ENCODE measurements at regions not wholly inside any gene's neighbourhood (a gene's known extent, or its start where the extent isn't known, plus 50 kb on each side); places are given as distances from the start of the nearest gene placed in this dataset.

DNA sequence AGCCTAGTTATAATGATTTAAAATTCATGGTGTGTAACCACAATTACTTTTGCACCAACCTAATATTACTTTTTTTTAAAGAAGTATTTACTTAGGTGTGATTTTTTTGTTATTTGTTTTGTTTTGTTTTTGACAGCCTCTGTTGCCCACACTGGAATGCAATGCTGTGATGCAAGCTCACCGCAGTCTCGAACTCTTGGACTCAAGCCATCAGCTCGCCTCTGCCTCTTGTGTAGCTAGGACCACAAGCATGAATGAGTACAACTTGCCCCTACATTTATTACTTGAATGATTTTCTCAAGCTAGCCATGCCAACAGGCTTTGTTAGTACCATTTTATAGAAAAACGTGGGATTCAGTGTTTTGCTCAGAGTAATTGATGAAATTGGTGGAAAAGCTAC lies 488.8 kb upstream of the CPEB2 start:
- intact Hi-C loops (cut with DNase I), result no loop called here
- no peak for DNase-seq (ENCODE audit: low spot score)

DNA sequence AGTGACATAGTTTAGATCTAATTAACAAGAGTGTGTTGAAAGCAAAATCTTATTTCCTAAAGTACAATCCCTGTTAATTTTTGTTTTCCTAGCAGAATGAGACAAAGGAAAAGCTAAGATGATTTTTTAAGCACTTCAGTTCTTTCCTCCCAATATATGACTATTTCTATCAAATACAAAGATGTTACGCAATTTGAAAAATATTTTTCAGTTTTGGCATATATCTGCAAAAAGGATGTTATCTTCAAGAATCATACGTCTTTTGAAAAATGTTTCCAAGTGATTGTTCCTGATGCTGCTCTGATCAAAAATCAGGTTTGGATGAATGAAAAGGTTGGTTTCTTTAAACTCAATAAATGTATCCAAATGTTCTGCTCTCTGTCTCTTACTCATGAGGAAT lies 486.7 kb upstream of the CPEB2 start:
- no peak for DNase-seq (ENCODE audit: low spot score)
- intact Hi-C loops (cut with DNase I), result no loop called here

DNA sequence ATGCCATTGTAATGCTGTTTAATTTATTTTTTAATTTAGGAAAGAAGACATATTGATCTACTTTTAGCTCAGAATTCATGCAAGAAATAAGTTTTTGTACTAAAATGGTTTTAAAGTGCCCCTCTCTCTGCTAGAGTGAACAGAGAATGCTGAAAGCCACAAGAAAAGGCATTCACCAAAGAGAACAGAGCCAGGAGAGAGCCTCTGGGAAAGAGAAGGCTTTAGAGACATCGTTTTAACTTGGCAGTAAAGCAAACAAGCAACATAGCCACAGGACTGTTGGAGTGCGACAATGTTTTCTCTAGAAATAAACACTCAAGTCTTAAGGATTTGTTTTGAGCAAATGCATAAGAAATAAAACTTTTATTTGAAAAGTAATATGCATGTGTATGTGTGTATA lies 484.1 kb upstream of the CPEB2 start:
- no peak for DNase-seq (ENCODE audit: low spot score)
- intact Hi-C loops (cut with DNase I), result no loop called here

DNA sequence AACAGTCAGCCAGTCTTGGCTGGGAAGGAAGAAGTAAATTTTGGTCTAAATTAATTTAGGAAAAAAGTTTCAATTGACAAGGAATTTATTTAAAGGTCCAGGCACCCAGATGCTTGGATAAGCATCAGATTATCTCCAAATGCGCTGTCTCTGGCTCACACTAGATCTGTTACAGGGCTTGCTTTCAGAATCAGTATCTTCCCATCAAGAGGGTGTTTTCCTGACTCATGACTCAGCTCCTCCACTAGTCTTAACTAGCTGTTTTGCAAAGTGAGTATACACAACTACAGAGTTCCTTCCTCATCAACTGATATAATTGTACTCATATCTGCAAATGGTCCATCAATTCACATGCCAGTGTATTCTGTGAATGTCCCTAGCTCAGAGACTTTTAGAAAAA lies 482.1 kb upstream of the CPEB2 start:
- intact Hi-C loops (cut with DNase I), result no loop called here
- DNase-seq (ENCODE audit: low spot score), result no peak

DNA sequence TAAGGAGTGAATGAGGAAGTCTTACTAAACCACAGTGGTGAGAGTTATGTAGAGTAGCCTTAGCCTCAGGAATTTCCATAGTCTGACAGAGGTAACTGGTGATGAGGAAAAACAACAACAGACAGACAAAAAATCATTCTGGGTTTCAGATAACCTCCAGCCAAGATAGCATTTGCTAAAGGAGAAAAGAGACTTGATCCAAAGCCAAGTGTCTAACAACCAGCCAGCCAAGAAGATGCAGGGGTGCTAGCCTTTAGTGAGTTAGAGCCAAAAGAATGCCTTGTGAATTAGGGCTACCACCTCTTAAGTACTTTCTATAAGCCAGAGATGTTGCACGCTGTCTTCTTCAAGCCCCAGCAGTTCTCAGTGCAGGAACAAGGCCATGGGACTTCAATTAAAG lies 478.0 kb upstream of the CPEB2 start:
- intact Hi-C loops (cut with DNase I), result no loop called here
- no peak for DNase-seq (ENCODE audit: low spot score)

DNA sequence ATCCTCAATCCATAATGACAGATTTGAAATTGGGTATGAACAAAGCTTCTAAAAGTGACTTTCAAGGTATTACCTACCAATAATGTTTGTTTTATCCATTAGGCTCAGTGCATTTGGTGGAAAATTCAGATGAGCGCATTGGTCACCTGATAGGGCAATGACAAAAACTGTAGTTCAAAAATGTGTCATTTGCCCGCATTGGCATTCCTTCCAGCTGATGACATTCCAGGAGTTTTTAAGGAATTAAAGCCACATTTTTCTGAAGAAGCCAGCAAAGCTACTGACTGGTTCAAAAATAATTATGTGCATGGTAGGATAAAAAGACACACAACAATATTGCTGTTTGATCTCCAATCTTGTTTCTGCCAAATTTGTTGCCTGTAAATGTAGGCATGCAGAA lies 473.4 kb upstream of the CPEB2 start:
- intact Hi-C loops (cut with DNase I), result no loop called here
- DNase-seq (ENCODE audit: low spot score), result no peak

DNA sequence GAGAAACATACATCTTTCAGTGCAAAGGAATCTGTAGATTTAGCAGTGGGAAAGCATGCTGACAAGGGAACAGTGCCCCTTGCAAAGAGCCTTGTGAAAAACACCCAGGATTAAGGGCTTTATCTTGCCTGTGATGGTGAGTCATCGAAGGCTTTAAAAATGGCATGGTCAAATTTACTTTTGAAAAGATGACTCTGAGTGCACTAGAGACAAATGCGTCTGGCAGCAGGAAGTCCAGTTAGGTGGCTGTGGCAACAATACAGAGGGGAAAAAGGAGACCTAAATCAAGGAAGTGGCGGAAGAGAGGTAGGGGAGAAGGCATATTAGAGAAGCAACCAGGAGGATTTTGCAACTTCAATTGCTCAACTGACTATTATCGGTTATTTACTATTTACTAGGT lies 472.6 kb upstream of the CPEB2 start:
- no peak for DNase-seq (ENCODE audit: low spot score)
- intact Hi-C loops (cut with DNase I), result no loop called here

DNA sequence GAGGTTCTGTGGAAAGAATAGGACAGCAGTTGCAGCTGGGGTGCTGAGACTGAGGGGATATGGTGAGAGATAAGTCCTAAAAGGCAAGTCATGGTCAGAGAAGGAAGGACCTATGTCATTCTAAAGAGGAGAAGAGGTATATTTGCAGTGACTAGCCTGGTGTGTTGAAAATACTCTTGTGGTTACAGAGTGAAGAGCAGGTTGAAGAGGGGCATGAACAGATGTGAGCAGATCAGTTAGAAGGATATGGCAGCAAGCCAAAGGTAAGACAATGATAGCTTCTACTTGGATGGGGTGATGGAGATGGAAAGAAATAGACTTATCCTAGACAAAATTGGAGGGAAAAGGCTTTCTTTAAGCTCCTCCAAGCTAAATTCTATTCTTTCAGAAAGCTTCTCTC lies 469.8 kb upstream of the CPEB2 start:
- intact Hi-C loops (cut with DNase I), result no loop called here
- DNase-seq (ENCODE audit: low spot score), result no peak

DNA sequence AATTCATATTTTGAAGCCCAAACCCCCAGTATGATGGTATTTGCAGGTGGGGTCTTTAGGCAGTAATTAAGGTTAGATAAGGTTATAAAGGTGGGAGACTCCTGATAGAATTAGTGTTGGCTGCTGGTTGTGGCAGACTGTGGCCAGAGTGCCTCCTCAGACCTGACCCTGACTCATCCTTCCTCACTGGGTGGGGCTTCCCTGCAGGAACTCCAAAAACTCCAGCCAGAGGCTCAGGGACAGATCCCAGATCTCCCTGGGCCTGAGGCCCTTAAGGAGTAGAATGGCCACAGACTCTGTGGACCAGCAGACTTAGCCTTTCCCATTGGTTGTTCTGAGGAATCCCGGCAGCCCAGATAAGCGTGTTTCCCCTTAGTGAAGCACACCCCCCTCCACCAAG lies 463.0 kb upstream of the CPEB2 start:
- DNase-seq (ENCODE audit: low spot score), result no peak
- intact Hi-C loops (cut with DNase I), result loop anchor here in 1 of 2 donors (2.0 kb wide), 1 partner anchor 66 kb away; no protein-coding TSS in a partner anchor

DNA sequence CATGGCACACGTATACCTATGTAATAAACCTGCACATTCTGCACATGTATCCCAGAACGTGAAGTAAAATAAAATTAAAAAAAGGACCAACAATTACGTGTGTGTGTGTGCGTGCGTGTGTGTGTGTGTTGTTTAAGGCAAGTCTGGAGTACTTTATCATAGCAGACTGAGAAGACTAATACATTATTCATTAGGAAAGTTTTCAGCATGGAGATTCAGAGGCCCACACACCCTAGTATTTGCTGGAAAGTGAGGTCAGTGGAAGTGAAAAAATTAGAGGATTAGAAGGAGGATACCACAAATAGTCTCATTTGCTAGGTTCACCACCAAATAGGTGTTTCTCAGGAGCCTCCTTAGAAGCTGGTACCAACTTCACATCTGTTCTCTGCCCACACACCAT lies 457.1 kb upstream of the CPEB2 start:
- intact Hi-C loops (cut with DNase I), result no loop called here

DNA sequence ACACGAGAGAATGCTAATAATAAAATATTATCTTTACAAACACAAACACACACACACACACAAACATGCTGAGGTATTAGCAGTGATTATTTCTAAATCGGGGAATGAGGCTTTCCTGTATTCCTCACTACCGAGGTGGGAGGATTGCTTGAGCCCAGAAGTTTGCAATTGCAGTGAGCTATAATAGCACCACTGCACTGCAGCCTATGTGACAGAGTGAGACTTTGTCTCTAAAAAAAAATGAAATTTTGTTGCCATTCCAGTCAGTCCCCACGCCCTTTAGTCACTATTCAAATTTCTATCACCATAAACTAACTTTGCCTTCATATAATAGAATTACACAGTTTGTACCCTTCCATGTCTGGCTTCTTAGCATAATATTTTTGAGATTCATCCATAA lies 456.5 kb upstream of the CPEB2 start:
- intact Hi-C loops (cut with DNase I), result no loop called here
- no peak for DNase-seq (ENCODE audit: low spot score)

More for the DNA sequence above, 457.1 kb upstream of the CPEB2 start:
- no peak for DNase-seq (ENCODE audit: low spot score)

DNA sequence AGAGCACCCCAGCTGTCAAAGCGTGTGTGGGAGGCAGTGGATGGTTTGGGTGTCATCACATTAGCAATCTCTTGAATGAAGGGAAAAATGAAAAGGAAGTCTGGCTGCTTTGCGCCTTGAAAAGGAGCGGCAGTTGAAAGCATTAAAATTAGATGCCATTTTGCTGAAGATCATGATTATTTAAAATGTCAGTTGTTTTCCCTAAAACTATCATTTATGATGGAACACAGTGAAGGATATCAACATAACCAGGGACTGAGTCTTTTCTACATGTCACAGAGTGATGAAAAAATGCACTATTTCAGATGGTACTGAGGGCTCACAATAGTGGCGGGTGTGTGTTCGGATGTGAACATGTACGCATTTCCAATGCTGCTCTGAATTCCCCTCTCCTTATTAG lies 450.2 kb upstream of the CPEB2 start:
- no peak for DNase-seq (ENCODE audit: low spot score)
- intact Hi-C loops (cut with DNase I), result no loop called here

DNA sequence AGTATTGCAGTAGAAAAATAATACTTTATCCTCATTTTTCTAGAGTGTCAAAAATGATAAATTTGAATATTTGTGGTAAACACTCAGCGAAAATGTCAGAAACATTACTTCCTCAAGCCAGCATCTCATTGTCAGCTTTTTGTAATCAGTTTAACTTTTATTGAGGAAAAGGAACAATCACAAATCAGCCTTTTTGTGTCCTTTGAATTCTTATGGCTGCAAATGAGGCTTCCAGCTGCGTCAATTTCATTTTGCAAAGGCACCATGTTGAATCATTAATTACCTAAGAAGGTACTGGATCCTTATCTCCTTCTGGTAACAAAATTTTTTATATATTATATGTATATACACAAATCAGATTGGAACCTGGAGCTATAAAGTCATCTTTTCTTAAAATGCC lies 442.6 kb upstream of the CPEB2 start:
- no peak for DNase-seq (ENCODE audit: low spot score)
- intact Hi-C loops (cut with DNase I), result no loop called here

DNA sequence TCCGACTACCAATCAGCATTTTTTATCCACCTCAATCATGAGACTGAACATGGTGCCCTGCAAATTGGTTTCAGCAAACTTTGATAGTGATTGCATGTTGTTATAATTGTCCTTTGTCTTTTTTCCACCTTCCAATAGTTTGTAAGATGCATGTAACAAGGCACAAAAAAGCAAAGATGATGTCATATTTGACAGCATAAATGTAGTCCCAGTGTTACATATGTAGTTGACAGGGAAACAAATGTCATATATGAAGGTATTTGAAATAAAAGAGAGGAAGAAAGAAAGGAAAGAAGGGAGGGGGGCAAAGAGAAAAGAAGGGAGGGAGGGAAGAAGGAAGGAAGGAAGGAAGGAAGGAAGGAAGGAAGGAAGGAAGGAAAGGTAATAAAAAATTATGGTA lies 441.7 kb upstream of the CPEB2 start:
- DNase-seq (ENCODE audit: low spot score), result no peak
- intact Hi-C loops (cut with DNase I), result no loop called here

DNA sequence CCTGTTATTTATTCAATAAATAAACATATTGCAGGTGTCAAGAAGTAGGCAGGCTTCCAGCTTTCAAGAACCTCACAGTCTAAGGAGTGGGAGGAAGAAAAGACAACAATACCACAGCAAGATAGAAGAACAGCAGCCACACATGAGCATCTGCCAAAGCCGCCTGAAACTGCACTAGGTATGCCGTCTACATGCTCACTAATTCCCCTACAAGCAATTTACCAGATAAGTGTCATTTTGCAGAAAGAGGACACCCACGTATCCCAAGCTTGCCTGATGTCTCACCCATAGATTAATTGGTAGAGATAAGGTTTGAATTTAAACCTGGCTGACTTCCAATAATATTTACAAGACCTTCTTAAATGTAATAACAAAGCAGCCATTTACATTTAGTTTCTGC lies 439.4 kb upstream of the CPEB2 start:
- intact Hi-C loops (cut with DNase I), result no loop called here
- DNase-seq (ENCODE audit: low spot score), result no peak

DNA sequence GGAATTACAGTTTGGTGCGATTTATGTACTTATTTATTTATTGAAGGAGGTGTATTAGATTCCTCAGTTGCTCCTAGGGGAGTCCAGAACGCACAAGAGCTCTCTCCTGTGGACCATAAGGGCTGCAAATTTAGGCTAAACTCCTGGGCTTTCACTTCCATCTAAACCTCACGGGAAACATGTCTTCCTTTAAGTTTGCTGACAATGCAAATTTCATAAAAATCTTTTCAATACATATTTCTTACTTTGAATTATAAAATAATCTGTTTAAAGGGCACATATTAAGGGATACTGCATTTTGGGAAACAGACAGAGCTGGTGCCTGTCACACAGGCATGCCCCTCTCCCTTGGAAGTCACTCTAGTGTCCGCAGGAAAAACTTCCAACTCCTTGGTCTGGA lies 438.0 kb upstream of the CPEB2 start:
- intact Hi-C loops (cut with DNase I), result no loop called here
- DNase-seq (ENCODE audit: low spot score), result no peak

DNA sequence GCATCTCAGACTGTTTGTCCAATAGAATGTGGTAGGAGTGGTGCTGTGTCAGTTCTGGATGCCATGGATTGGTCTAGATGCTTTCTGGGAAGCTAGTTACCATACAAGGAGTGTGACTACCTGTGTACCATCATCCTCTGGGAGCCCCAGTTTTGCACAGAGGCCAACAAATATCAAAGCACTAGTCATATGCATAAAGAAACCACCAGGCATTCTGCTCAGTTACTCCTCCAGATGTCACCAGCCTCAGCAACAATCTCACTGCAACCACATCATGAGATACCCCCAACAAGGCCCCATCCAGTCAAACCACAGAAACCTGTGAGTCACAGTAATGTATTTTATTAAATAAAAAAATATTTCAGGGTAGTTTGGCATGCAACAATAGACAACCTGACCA lies 435.8 kb upstream of the CPEB2 start:
- intact Hi-C loops (cut with DNase I), result no loop called here
- DNase-seq (ENCODE audit: low spot score), result no peak

DNA sequence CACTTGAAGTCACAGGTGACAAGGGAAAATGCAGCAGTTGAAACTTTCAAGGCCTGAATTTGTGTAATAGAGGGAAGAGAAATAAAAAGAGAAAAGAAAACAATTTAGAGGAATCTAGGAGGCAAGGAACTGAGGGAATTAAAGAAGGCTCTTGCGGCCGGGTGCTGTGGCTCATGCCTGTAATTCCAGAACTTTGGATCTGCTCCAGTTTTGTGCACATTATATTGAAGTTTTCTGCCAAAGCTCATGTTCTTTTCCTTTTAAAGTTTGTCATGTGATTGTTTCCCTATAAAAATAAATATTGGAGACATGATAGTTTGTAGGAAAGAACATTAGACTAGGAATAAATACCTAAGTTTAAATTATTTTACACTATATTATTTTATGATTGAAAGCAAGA lies 433.9 kb upstream of the CPEB2 start:
- no peak for DNase-seq (ENCODE audit: low spot score)
- intact Hi-C loops (cut with DNase I), result no loop called here

DNA sequence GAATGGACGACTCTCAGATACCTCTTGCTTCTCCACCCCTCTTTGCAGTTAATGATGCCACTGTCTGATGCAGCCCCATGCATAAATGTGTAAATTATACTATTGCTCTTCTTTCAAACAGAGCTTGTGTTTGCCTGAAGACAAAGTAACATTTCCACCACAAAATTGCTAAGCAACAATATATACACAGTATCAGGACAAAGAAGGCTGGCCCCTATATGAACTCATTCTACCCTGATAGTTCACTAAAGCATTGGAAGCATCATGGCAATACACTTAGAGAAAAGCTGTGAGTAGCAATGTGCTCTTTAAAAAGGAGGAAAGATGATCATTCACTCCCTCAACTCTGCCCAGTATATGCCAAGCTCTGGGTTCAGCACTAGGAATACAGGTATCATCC lies 427.0 kb upstream of the CPEB2 start:
- intact Hi-C loops (cut with DNase I), result no loop called here
- DNase-seq (ENCODE audit: low spot score), result no peak

DNA sequence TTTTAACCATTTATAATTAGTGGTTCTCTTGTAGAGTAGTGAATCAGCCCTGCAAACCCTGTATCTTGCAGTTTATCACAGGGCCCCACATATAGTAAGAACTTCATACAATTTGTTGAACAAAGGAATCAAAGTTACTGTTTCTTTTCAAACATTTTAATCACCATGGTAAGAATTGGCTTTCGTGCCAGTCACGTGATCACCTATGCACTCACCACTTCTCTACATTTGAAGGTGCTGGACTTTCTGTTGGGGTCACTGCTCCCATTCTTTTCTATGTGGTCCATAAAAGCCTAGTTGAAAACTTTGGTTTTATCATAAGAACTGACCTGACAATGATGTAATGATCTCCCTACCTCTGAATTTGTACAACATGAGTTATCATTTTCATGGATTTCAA lies 426.4 kb upstream of the CPEB2 start:
- no peak for DNase-seq (ENCODE audit: low spot score)

DNA sequence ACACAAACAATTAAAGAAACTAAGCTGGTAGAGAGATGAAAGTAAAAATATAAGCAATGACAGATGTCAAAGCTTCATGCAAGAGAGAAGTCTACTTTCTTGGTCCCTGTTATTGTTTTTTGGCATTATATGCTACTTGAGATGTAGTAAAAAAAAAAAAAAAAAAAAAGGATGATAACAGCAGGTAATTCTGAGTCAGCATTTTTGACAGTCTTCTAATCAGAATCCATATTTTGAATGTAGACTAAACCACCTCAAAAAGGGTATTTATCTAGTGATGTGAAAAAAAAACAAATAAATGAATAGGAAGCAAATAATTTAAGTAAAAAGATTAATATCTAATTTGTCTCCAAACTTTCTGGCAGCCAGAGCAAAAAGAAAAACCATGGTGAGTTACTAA lies 422.2 kb upstream of the CPEB2 start:
- DNase-seq (ENCODE audit: low spot score), result no peak
- intact Hi-C loops (cut with DNase I), result no loop called here

More for the DNA sequence above, 426.4 kb upstream of the CPEB2 start:
- intact Hi-C loops (cut with DNase I), result no loop called here

DNA sequence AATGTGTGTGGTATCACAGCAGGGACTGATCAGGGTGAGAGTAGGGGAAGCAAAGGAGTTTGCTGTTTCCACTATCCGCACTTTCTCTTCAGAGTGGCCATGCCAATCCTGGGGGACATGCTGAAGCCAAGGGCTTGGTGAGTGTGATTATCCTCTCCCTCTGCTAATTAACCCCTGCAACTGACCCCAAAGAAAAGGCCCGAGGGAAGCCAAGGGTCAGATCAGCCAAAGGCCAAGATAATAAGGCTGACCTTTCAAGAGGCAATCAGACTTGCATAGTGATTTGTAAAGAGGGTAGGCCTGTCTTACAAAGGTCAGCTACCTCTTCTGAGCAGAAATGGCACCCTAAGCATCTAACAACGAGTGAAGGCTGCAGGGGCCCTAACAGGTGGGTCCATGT lies 420.5 kb upstream of the CPEB2 start:
- DNase-seq (ENCODE audit: low spot score), result no peak
- intact Hi-C loops (cut with DNase I), result no loop called here

DNA sequence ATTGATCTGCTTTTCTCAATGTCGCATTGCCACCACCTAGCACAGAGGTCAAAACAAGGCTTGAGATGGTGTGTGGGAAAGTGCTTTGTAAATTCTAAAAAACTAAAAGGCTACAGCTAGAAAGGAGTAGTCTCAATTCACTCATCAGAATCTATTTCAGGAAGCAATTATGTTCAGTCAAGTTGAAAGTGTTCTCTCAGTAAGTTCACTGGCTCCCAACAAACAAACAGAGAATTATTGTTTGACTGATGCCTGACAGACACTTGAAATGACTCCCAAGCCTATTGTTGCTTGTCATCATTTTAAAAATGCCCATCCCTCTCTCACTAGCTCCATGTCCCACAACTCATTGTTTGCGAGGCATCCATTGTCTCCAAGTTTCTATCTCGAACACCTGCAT lies 419.6 kb upstream of the CPEB2 start:
- intact Hi-C loops (cut with DNase I), result no loop called here

More for the DNA sequence above, 419.6 kb upstream of the CPEB2 start:
- no peak for DNase-seq (ENCODE audit: low spot score)
